HUDEP-2 (cell line): ENCODE measurements at regions not wholly inside any gene's neighbourhood (a gene's known extent, or its start where the extent isn't known, plus 50 kb on each side); places are given as distances from the start of the nearest gene placed in this dataset.
"Not testable (repeated sequence)": the region's sequence is repeated elsewhere in the genome, so short reads cannot be mapped to it uniquely, and the experiment has no call there.

Experiments
- DNase-seq, 76 experiments: peaks; one replicate each; lab custom pipeline; 2025; ENCODE audit not compliant: unreplicated experiment in 76 of 76; lab: John Stamatoyannopoulos, UW

GRCh38 chr11:104781037-104781436 is 117.2 kb downstream of the CASP12 start:
- DNase-seq = no peak

- DNase-seq = no peak
Measured at GRCh38 chr11:104776501-104777170, 121.6 kb downstream of the CASP12 start.

- no peak for DNase-seq
Measured at GRCh38 chr11:104774578-104774977, 123.7 kb downstream of the CASP12 start.

- DNase-seq = no peak
Measured at GRCh38 chr11:104772806-104773241, 125.4 kb downstream of the CASP12 start.

- DNase-seq = no peak
Measured at GRCh38 chr11:104771763-104772162, 126.5 kb downstream of the CASP12 start.

GRCh38 chr11:104771046-104771445 is 127.2 kb downstream of the CASP12 start:
- not testable (repeated sequence) for DNase-seq

- no peak for DNase-seq
Measured at GRCh38 chr11:104765401-104766095, 132.7 kb downstream of the CASP12 start.

- no peak for DNase-seq
Measured at GRCh38 chr11:104764710-104765045, 133.6 kb downstream of the CASP12 start.

GRCh38 chr11:104763930-104764709 is 134.1 kb downstream of the CASP12 start:
- no peak for DNase-seq

GRCh38 chr11:104761511-104761910 is 136.7 kb downstream of the CASP12 start:
- DNase-seq = no peak

- DNase-seq = no peak
Measured at GRCh38 chr11:104759464-104759863, 138.8 kb downstream of the CASP12 start.

- DNase-seq = peak in 20 of 76 experiments; percentile 1 to 71 (median 18)
Measured at GRCh38 chr11:104738918-104739317, 159.3 kb downstream of the CASP12 start.

GRCh38 chr11:104738208-104738607 is 160.1 kb downstream of the CASP12 start:
- no peak for DNase-seq

GRCh38 chr11:104736502-104736901 is 161.8 kb downstream of the CASP12 start:
- DNase-seq = no peak

GRCh38 chr11:104734998-104735397 is 163.3 kb downstream of the CASP12 start:
- no peak for DNase-seq

GRCh38 chr11:104731890-104732289 is 166.4 kb downstream of the CASP12 start:
- DNase-seq = no peak

GRCh38 chr11:104728927-104729326 is 169.3 kb downstream of the CASP12 start:
- DNase-seq = no peak

- no peak for DNase-seq
Measured at GRCh38 chr11:104727768-104728167, 170.5 kb downstream of the CASP12 start.

- no peak for DNase-seq
Measured at GRCh38 chr11:104727095-104727494, 171.2 kb downstream of the CASP12 start.

GRCh38 chr11:104725796-104726408 is 172.4 kb downstream of the CASP12 start:
- DNase-seq = no peak

GRCh38 chr11:104713401-104713800 is 184.9 kb downstream of the CASP12 start:
- no peak for DNase-seq
